IPS DF 6.9 (cell line): ENCODE measurements at regions not wholly inside any gene's neighbourhood (a gene's known extent, or its start where the extent isn't known, plus 50 kb on each side); places are given as distances from the start of the nearest gene placed in this dataset.

Experiments
- DNase-seq: peaks from one replicate; pipeline ENCODE4 v3.0.0-alpha.2; 2013; ENCODE audit warnings: low read depth, low spot score
- H3K27ac ChIP-seq: one replicate; pipeline ENCODE4 v1.5.1; 2013; ENCODE audit warnings: low read length, control low read depth
- H3K27me3 ChIP-seq: 2 replicates; pipeline ENCODE4 v1.6.1; 2013; ENCODE audit warnings: mild to moderate bottlenecking, low read length; ENCODE audit not compliant: control insufficient read depth, insufficient read depth
- H3K36me3 ChIP-seq: 2 replicates; pipeline ENCODE4 v1.6.1; 2013; ENCODE audit warnings: low read length; ENCODE audit not compliant: control insufficient read depth, insufficient read depth
- H3K4me1 ChIP-seq: 2 replicates; pipeline ENCODE4 v1.6.1; 2013; ENCODE audit warnings: low read length; ENCODE audit not compliant: control insufficient read depth, insufficient read depth
- H3K4me3 ChIP-seq: 2 replicates; pipeline ENCODE4 v1.5.1; 2013; ENCODE audit warnings: mild to moderate bottlenecking, low read length
- H3K9me3 ChIP-seq: 2 replicates; pipeline ENCODE4 v1.6.1; 2013; ENCODE audit warnings: low read length, inconsistent platforms; ENCODE audit not compliant: control insufficient read depth, insufficient read depth
- WGBS: extraction: QIAGEN DNeasy Blood & Tissue Kit; methylation state at CpG from one replicate; pipeline ENCODE4 v1.1.7; 2013; ENCODE audit warnings: mixed read lengths, missing lambda C conversion rate; ENCODE audit not compliant: insufficient read length, insufficient coverage; 5-methylcytosine and 5-hydroxymethylcytosine counted together

- Histone ChIP-seq H3K4me3 (no peak overlapping the region), H3K36me3 (no peaks in the 10 kb centered on the region), H3K9me3 (no peaks in the 10 kb centered on the region), H3K27ac (no peak overlapping the region), H3K27me3 (no peaks in the 10 kb centered on the region), H3K4me1 (no peaks in the 10 kb centered on the region)
- DNase-seq = no peak
These were observed 1623.9 kb upstream of the ACVR2A start for GRCh38 chr2:146220957-146221356.

GRCh38 chr2:146214394-146214929 lies 1630.4 kb upstream of the ACVR2A start:
- Histone ChIP-seq H3K4me3 (no peak overlapping the region), H3K36me3 (no peaks in the 10 kb centered on the region), H3K9me3 (no peaks in the 10 kb centered on the region), H3K27ac (no peak overlapping the region), H3K27me3 (no peaks in the 10 kb centered on the region), H3K4me1 (no peaks in the 10 kb centered on the region)
- WGBS = no CpG with 5 or more reads among the region's 2 CpGs
- DNase-seq = no peak

- H3K4me1 ChIP-seq = no peaks in the 10 kb centered on the region
- H3K27ac ChIP-seq = no peak overlapping the region
- no peaks in the 10 kb centered on the region for H3K36me3 ChIP-seq
- H3K9me3 ChIP-seq = no peaks in the 10 kb centered on the region
- no peak for DNase-seq
- no peak overlapping the region for H3K4me3 ChIP-seq
- H3K27me3 ChIP-seq = no peaks in the 10 kb centered on the region
These were observed 1631.2 kb upstream of the ACVR2A start for GRCh38 chr2:146213674-146214073.

GRCh38 chr2:146212602-146213001 lies 1632.2 kb upstream of the ACVR2A start:
- no peaks in the 10 kb centered on the region for H3K9me3 ChIP-seq
- DNase-seq = no peak
- H3K27ac ChIP-seq = no peak overlapping the region
- no peaks in the 10 kb centered on the region for H3K36me3 ChIP-seq
- H3K4me3 ChIP-seq = no peak overlapping the region
- WGBS = 100% methylated on average over 2 of the region's 4 CpGs
- H3K27me3 ChIP-seq = no peaks in the 10 kb centered on the region
- no peaks in the 10 kb centered on the region for H3K4me1 ChIP-seq

GRCh38 chr2:146209842-146210275 lies 1635.0 kb upstream of the ACVR2A start:
- Histone ChIP-seq H3K27ac (no peak overlapping the region), H3K36me3 (no peaks in the 10 kb centered on the region), H3K9me3 (no peaks in the 10 kb centered on the region), H3K4me3 (no peak overlapping the region), H3K4me1 (no peaks in the 10 kb centered on the region), H3K27me3 (no peaks in the 10 kb centered on the region)
- no peak for DNase-seq
- whole genome bisulfite sequencing = no CpG with 5 or more reads among the region's 3 CpGs

- Histone ChIP-seq H3K27me3 (no peaks in the 10 kb centered on the region), H3K36me3 (no peaks in the 10 kb centered on the region), H3K27ac (no peak overlapping the region), H3K9me3 (no peaks in the 10 kb centered on the region), H3K4me3 (no peak overlapping the region), H3K4me1 (no peaks in the 10 kb centered on the region)
- no peak for DNase-seq
- WGBS = no CpG with 5 or more reads among the region's 3 CpGs
These were observed 1636.9 kb upstream of the ACVR2A start for GRCh38 chr2:146207901-146208300.

GRCh38 chr2:146207417-146207816 lies 1637.4 kb upstream of the ACVR2A start:
- H3K9me3 ChIP-seq = no peaks in the 10 kb centered on the region
- H3K36me3 ChIP-seq = no peaks in the 10 kb centered on the region
- no peak for DNase-seq
- WGBS = no CpG with 5 or more reads among the region's 1 CpG
- H3K27me3 ChIP-seq = no peaks in the 10 kb centered on the region
- H3K4me3 ChIP-seq = no peak overlapping the region
- H3K4me1 ChIP-seq = no peaks in the 10 kb centered on the region
- no peak overlapping the region for H3K27ac ChIP-seq

- WGBS = no CpG with 5 or more reads among the region's 5 CpGs
- Histone ChIP-seq H3K36me3 (no peaks in the 10 kb centered on the region), H3K4me1 (no peaks in the 10 kb centered on the region), H3K9me3 (no peaks in the 10 kb centered on the region), H3K27ac (no peak overlapping the region), H3K4me3 (no peak overlapping the region), H3K27me3 (no peaks in the 10 kb centered on the region)
- no peak for DNase-seq
These were observed 1641.7 kb upstream of the ACVR2A start for GRCh38 chr2:146203064-146203624.

- no peaks in the 10 kb centered on the region for H3K36me3 ChIP-seq
- no peak overlapping the region for H3K4me3 ChIP-seq
- no peak overlapping the region for H3K27ac ChIP-seq
- DNase-seq = no peak
- H3K27me3 ChIP-seq = no peaks in the 10 kb centered on the region
- no peaks in the 10 kb centered on the region for H3K9me3 ChIP-seq
- H3K4me1 ChIP-seq = no peaks in the 10 kb centered on the region
These were observed 1651.2 kb upstream of the ACVR2A start for GRCh38 chr2:146193619-146194018.

- H3K36me3 ChIP-seq = no peaks in the 10 kb centered on the region
- no peak overlapping the region for H3K4me3 ChIP-seq
- DNase-seq = no peak
- no peaks in the 10 kb centered on the region for H3K27me3 ChIP-seq
- no peaks in the 10 kb centered on the region for H3K9me3 ChIP-seq
- no peak overlapping the region for H3K27ac ChIP-seq
- no peaks in the 10 kb centered on the region for H3K4me1 ChIP-seq
These were observed 1655.3 kb upstream of the ACVR2A start for GRCh38 chr2:146189541-146189940.

- Histone ChIP-seq H3K36me3 (no peaks in the 10 kb centered on the region), H3K27me3 (no peaks in the 10 kb centered on the region), H3K4me1 (no peaks in the 10 kb centered on the region), H3K4me3 (no peak overlapping the region), H3K27ac (no peak overlapping the region), H3K9me3 (no peaks in the 10 kb centered on the region)
- DNase-seq = no peak
- no CpG with 5 or more reads among the region's 2 CpGs for WGBS
These were observed 1654.0 kb upstream of the ZEB2 start for GRCh38 chr2:146173934-146174333.
